GM21529 (cell line): ENCODE measurements at regions not wholly inside any gene's neighbourhood (a gene's known extent, or its start where the extent isn't known, plus 50 kb on each side); places are given as distances from the start of the nearest gene placed in this dataset.

Experiments used
- ATAC-seq: cut with Tn5 transposase; IDR thresholded peaks from one replicate; pipeline ENCODE4 v1.9.1; 2021; ENCODE audit not compliant: unreplicated experiment

- ATAC-seq: no peak
Measured at GRCh38 chr1:69410893-69411292, 156.8 kb upstream of the LRRC7 start.

- ATAC-seq: no peak
Measured at GRCh38 chr1:69411617-69412016, 156.1 kb upstream of the LRRC7 start.

GRCh38 chr1:69413129-69413528 lies 154.6 kb upstream of the LRRC7 start:
- no peak for ATAC-seq

GRCh38 chr1:69414574-69414973 lies 153.1 kb upstream of the LRRC7 start:
- ATAC-seq: no peak

- ATAC-seq: no peak
Measured at GRCh38 chr1:69421286-69421685, 146.4 kb upstream of the LRRC7 start.

- no peak for ATAC-seq
Measured at GRCh38 chr1:69425871-69426270, 141.9 kb upstream of the LRRC7 start.

- ATAC-seq: no peak
Measured at GRCh38 chr1:69426401-69426800, 141.3 kb upstream of the LRRC7 start.

GRCh38 chr1:69433073-69433472 lies 134.6 kb upstream of the LRRC7 start:
- no peak for ATAC-seq

- ATAC-seq: no peak
Measured at GRCh38 chr1:69436151-69436550, 131.6 kb upstream of the LRRC7 start.

GRCh38 chr1:69438056-69438795 lies 129.5 kb upstream of the LRRC7 start:
- no peak for ATAC-seq

- no peak for ATAC-seq
Measured at GRCh38 chr1:69441496-69441895, 126.2 kb upstream of the LRRC7 start.

GRCh38 chr1:69451196-69451595 lies 116.5 kb upstream of the LRRC7 start:
- ATAC-seq: no peak

GRCh38 chr1:69455718-69456117 lies 112.0 kb upstream of the LRRC7 start:
- ATAC-seq: no peak

GRCh38 chr1:69459244-69459643 lies 108.5 kb upstream of the LRRC7 start:
- no peak for ATAC-seq

- no peak for ATAC-seq
Measured at GRCh38 chr1:69475021-69475420, 92.7 kb upstream of the LRRC7 start.

- ATAC-seq: no peak
Measured at GRCh38 chr1:69479734-69480133, 88.0 kb upstream of the LRRC7 start.

- no peak for ATAC-seq
Measured at GRCh38 chr1:69483246-69483645, 84.5 kb upstream of the LRRC7 start.

GRCh38 chr1:69485616-69486015 lies 82.1 kb upstream of the LRRC7 start:
- ATAC-seq: no peak

GRCh38 chr1:69491416-69491815 lies 76.3 kb upstream of the LRRC7 start:
- ATAC-seq: no peak

GRCh38 chr1:69492286-69492685 lies 75.4 kb upstream of the LRRC7 start:
- no peak for ATAC-seq

GRCh38 chr1:69494221-69494620 lies 73.5 kb upstream of the LRRC7 start:
- ATAC-seq: no peak

- ATAC-seq: no peak
Measured at GRCh38 chr1:69497441-69498221, 70.1 kb upstream of the LRRC7 start.
